ENCODE measurements at regions not wholly inside any gene's neighbourhood (a gene's known extent, or its start where the extent isn't known, plus 50 kb on each side); places are given as distances from the start of the nearest gene placed in this dataset.

GRCh38 chr22:48944751-48945620 is 882.7 kb downstream of the BRD1 start:
- Histone ChIP-seq H3K27me3 (peaks cover 0 to 9% (median 0%) of the 10 kb centered on the region in 4 donors), H3K36me3 (no peaks in the 10 kb centered on the region), H3K4me3 (no peak overlapping the region), H3K4me1 (no peaks in the 10 kb centered on the region), H3K9me3 (no peaks in the 10 kb centered on the region), H3K27ac (no peak overlapping the region)
- intact Hi-C loops (cut with DNase I): no loop called here
- TF ChIP-seq CTCF (IDR thresholded peaks at IDR 0.05) (no peak), POLR2A (IDR thresholded peaks at IDR 0.05) (no peak)
- 77 to 86% methylated on average over 9 to 20 of the region's 38 CpGs for WGBS, 2 donors
- DNase-seq: no peak

- TF ChIP-seq CTCF (IDR thresholded peaks at IDR 0.05) (no peak), POLR2A (IDR thresholded peaks at IDR 0.05) (no peak)
- no peaks in the 10 kb centered on the region for H3K4me1 ChIP-seq
- H3K4me3 ChIP-seq: no peak overlapping the region
- WGBS, 2 donors: 80 to 83% methylated on average over 3 to 4 of the region's 5 CpGs
- H3K27ac ChIP-seq: no peak overlapping the region
- peaks cover 0 to 10% (median 0%) of the 10 kb centered on the region in 4 donors for H3K27me3 ChIP-seq
- no peaks in the 10 kb centered on the region for H3K9me3 ChIP-seq
- no peak for DNase-seq
- no peaks in the 10 kb centered on the region for H3K36me3 ChIP-seq
- intact Hi-C loops (cut with DNase I): no loop called here
Measured at GRCh38 chr22:48944433-48944750, 883.3 kb downstream of the BRD1 start.

GRCh38 chr22:48943567-48944432 is 883.9 kb downstream of the BRD1 start:
- WGBS, 2 donors: 63 to 70% methylated on average over 6 to 18 of the region's 24 CpGs
- TF ChIP-seq CTCF (IDR thresholded peaks at IDR 0.05) (peak in 2 of 6 experiments; percentile 12 to 41), POLR2A (IDR thresholded peaks at IDR 0.05) (no peak)
- H3K27ac ChIP-seq: no peak overlapping the region
- peaks cover 0 to 13% (median 0%) of the 10 kb centered on the region in 4 donors for H3K27me3 ChIP-seq
- no peaks in the 10 kb centered on the region for H3K36me3 ChIP-seq
- no peaks in the 10 kb centered on the region for H3K9me3 ChIP-seq
- no peaks in the 10 kb centered on the region for H3K4me1 ChIP-seq
- no peak overlapping the region for H3K4me3 ChIP-seq
- intact Hi-C loops (cut with DNase I): no loop called here
- no peak for DNase-seq

GRCh38 chr22:48942698-48943566 is 884.7 kb downstream of the BRD1 start:
- no peak overlapping the region for H3K4me3 ChIP-seq
- no peaks in the 10 kb centered on the region for H3K36me3 ChIP-seq
- H3K4me1 ChIP-seq: no peaks in the 10 kb centered on the region
- TF ChIP-seq POLR2A (IDR thresholded peaks at IDR 0.05) (no peak), CTCF (IDR thresholded peaks at IDR 0.05) (no peak)
- intact Hi-C loops (cut with DNase I): no loop called here
- no peak overlapping the region for H3K27ac ChIP-seq
- no peak for DNase-seq
- 53 to 67% methylated on average over 8 to 12 of the region's 21 CpGs for WGBS, 2 donors
- H3K9me3 ChIP-seq: no peaks in the 10 kb centered on the region
- peaks cover 0 to 13% (median 0%) of the 10 kb centered on the region in 4 donors for H3K27me3 ChIP-seq

Measured in esophagus squamous epithelium (tissue), 5 donors.